ENCODE measurements at regions not wholly inside any gene's neighbourhood (a gene's known extent, or its start where the extent isn't known, plus 50 kb on each side); places are given as distances from the start of the nearest gene placed in this dataset.
A peak's percentile ranks its signal among the peaks of the same experiment; 100 is the strongest.

- ChIA-PET CTCF (interaction anchor here (1.2 kb wide), 2 partner anchors 12 to 14 kb away, joined by 3 read pairs; no protein-coding TSS in a partner anchor), POLR2A (no interaction called here)
- no peak overlapping the region for H3K4me3 ChIP-seq (ENCODE audit: low read depth, low read length)
- DNase-seq (ENCODE audit: low read depth, low spot score): peak; percentile 5
- TF ChIP-seq CTCF (IDR thresholded peaks at IDR 0.05; ENCODE audit: insufficient read depth, low read length, missing control alignments): no peak
Measured at GRCh38 chr14:66117600-66117999, 368.6 kb upstream of the CCDC196 start.

- ChIA-PET CTCF (no interaction called here), POLR2A (no interaction called here)
- no peak for DNase-seq (ENCODE audit: low read depth, low spot score)
- no peak overlapping the region for H3K4me3 ChIP-seq (ENCODE audit: low read depth, low read length)
- TF ChIP-seq CTCF (IDR thresholded peaks at IDR 0.05; ENCODE audit: insufficient read depth, low read length, missing control alignments): no peak
Measured at GRCh38 chr14:66119606-66120231, 366.5 kb upstream of the CCDC196 start.

- H3K4me3 ChIP-seq (ENCODE audit: low read depth, low read length): no peak overlapping the region
- ChIA-PET CTCF (no interaction called here), POLR2A (no interaction called here)
- DNase-seq (ENCODE audit: low read depth, low spot score): no peak
- TF ChIP-seq CTCF (IDR thresholded peaks at IDR 0.05; ENCODE audit: insufficient read depth, low read length, missing control alignments): no peak
Measured at GRCh38 chr14:66120402-66120801, 365.8 kb upstream of the CCDC196 start.

GRCh38 chr14:66121859-66122258 lies 364.3 kb upstream of the CCDC196 start:
- no peak for TF ChIP-seq CTCF (IDR thresholded peaks at IDR 0.05; ENCODE audit: insufficient read depth, low read length, missing control alignments)
- no peak for DNase-seq (ENCODE audit: low read depth, low spot score)
- ChIA-PET POLR2A (no interaction called here), CTCF (interaction anchor here (1.4 kb wide), 1 partner anchor 52 kb away, joined by 3 read pairs; no protein-coding TSS in a partner anchor)
- no peak overlapping the region for H3K4me3 ChIP-seq (ENCODE audit: low read depth, low read length)

- ChIA-PET POLR2A (no interaction called here), CTCF (no interaction called here)
- no peak for TF ChIP-seq CTCF (IDR thresholded peaks at IDR 0.05; ENCODE audit: insufficient read depth, low read length, missing control alignments)
- DNase-seq (ENCODE audit: low read depth, low spot score): no peak
- H3K4me3 ChIP-seq (ENCODE audit: low read depth, low read length): no peak overlapping the region
Measured at GRCh38 chr14:66129224-66129623, 356.9 kb upstream of the CCDC196 start.

- CTCF ChIA-PET: no interaction called here
- POLR2A ChIA-PET: no interaction called here
- TF ChIP-seq CTCF (IDR thresholded peaks at IDR 0.05; ENCODE audit: insufficient read depth, low read length, missing control alignments): no peak
- no peak for DNase-seq (ENCODE audit: low read depth, low spot score)
- no peak overlapping the region for H3K4me3 ChIP-seq (ENCODE audit: low read depth, low read length)
Measured at GRCh38 chr14:66131111-66131510, 355.1 kb upstream of the CCDC196 start.

Data from AG04449 (cell line).